Left colon (tissue), 2 donors: ENCODE measurements at regions not wholly inside any gene's neighbourhood (a gene's known extent, or its start where the extent isn't known, plus 50 kb on each side); places are given as distances from the start of the nearest gene placed in this dataset.
"Not testable (repeated sequence)": the region's sequence is repeated elsewhere in the genome, so short reads cannot be mapped to it uniquely, and the experiment has no call there.

Source experiments
- ATAC-seq: fragments of 200-7000 bp; cut with Tn5 transposase; one replicate; pipeline ENCODE4 v1.9.1; 2020; ENCODE audit warnings: mild to moderate bottlenecking, moderate library complexity
- DNase-seq, 2 donors: peaks; one replicate each; pipeline ENCODE4 v3.0.0-alpha.2; 2020
- intact Hi-C, 2 donors: fragments of 100-400 bp; cut with DNase I in 1 of 2; cut with micrococcal nuclease in 1 of 2; formaldehyde crosslinking; loops; one replicate each; pipeline versions ENCODE4 v1.11.2 to v1.14.0; 2022; cut with DNase I, micrococcal nuclease
- donor health status: DM: no; HTN: no; CAD: no.
- donor health status: DM: yes; HTN: yes; CAD: no.

- intact Hi-C loops, result no loop called here
- no peak for ATAC-seq
- DNase-seq, result no peak
Observed at GRCh38 chr4:177494791-177495190, 52.6 kb upstream of the AGA start.

- ATAC-seq, intact Hi-C loops, DNase-seq: not testable (repeated sequence)
Observed at GRCh38 chr4:177495626-177496025, 53.4 kb upstream of the AGA start.

- DNase-seq, result no peak
- ATAC-seq, result no peak
- intact Hi-C loops, result no loop called here
Observed at GRCh38 chr4:177499537-177499936, 57.3 kb upstream of the AGA start.

- DNase-seq, result no peak
Observed at GRCh38 chr4:177505171-177505615, 63.0 kb upstream of the AGA start.

GRCh38 chr4:177508662-177509061 lies 66.4 kb upstream of the AGA start:
- intact Hi-C loops, result no loop called here

More at GRCh38 chr4:177505171-177505615, 63.0 kb upstream of the AGA start:
- ATAC-seq, result peak; percentile 18
- intact Hi-C loops, result no loop called here

GRCh38 chr4:177509226-177509745 lies 67.0 kb upstream of the AGA start:
- intact Hi-C loops, result no loop called here
- DNase-seq, result no peak
- ATAC-seq, result peak; percentile 71

More at GRCh38 chr4:177508662-177509061, 66.4 kb upstream of the AGA start:
- DNase-seq, result no peak
- no peak for ATAC-seq

- DNase-seq (peak; percentile 58 to 70), ATAC-seq (peak; percentile 97)
- intact Hi-C loops, result no loop called here
Observed at GRCh38 chr4:177511611-177512010, 69.4 kb upstream of the AGA start.

GRCh38 chr4:177512646-177513045 lies 70.4 kb upstream of the AGA start:
- DNase-seq (no peak), ATAC-seq (no peak)
- intact Hi-C loops, result no loop called here

GRCh38 chr4:177517862-177518261 lies 75.6 kb upstream of the AGA start:
- DNase-seq, result no peak
- intact Hi-C loops, result no loop called here

GRCh38 chr4:177519481-177520260 lies 77.4 kb upstream of the AGA start:
- ATAC-seq, result no peak
- intact Hi-C loops, result no loop called here
- DNase-seq, result no peak

More at GRCh38 chr4:177517862-177518261, 75.6 kb upstream of the AGA start:
- no peak for ATAC-seq

- DNase-seq (no peak), ATAC-seq (no peak)
- intact Hi-C loops, result no loop called here
Observed at GRCh38 chr4:177528620-177529019, 86.4 kb upstream of the AGA start.

- DNase-seq (no peak), ATAC-seq (no peak)
- intact Hi-C loops, result no loop called here
Observed at GRCh38 chr4:177530561-177530960, 88.3 kb upstream of the AGA start.

- DNase-seq, result no peak
- intact Hi-C loops, result no loop called here
- no peak for ATAC-seq
Observed at GRCh38 chr4:177532358-177532757, 90.1 kb upstream of the AGA start.

- ATAC-seq, intact Hi-C loops, DNase-seq: not testable (repeated sequence)
Observed at GRCh38 chr4:177534841-177535240, 92.6 kb upstream of the AGA start.

GRCh38 chr4:177546745-177547144 lies 104.5 kb upstream of the AGA start:
- ATAC-seq (no peak), DNase-seq (no peak)
- intact Hi-C loops, result no loop called here

- intact Hi-C loops, result no loop called here
- DNase-seq (no peak), ATAC-seq (no peak)
Observed at GRCh38 chr4:177547985-177548384, 105.7 kb upstream of the AGA start.

GRCh38 chr4:177555007-177555574 lies 112.9 kb upstream of the AGA start:
- ATAC-seq (peak; percentile 30), DNase-seq (peak in 1 of 2 donors; percentile 8)
- intact Hi-C loops, result no loop called here

- no peak for ATAC-seq
- intact Hi-C loops, result no loop called here
- no peak for DNase-seq
Observed at GRCh38 chr4:177557416-177557815, 115.2 kb upstream of the AGA start.

GRCh38 chr4:177558995-177559394 lies 116.8 kb upstream of the AGA start:
- DNase-seq, result no peak
- ATAC-seq, result no peak
- intact Hi-C loops, result no loop called here

- ATAC-seq, result no peak
- no peak for DNase-seq
- intact Hi-C loops, result no loop called here
Observed at GRCh38 chr4:177562163-177562562, 119.9 kb upstream of the AGA start.
